Upper lobe of right lung (tissue), 1 donor: ENCODE measurements at regions not wholly inside any gene's neighbourhood (a gene's known extent, or its start where the extent isn't known, plus 50 kb on each side); places are given as distances from the start of the nearest gene placed in this dataset.

Experiments used
- ATAC-seq: fragments of 200-7000 bp; cut with Tn5 transposase; one replicate; pipeline ENCODE4 v1.9.1; 2020; ENCODE audit warnings: mild to moderate bottlenecking, moderate library complexity
- DNase-seq: peaks from one replicate; pipeline ENCODE4 v3.0.0-alpha.2; 2020
- H3K27ac ChIP-seq: fragments of 200-600 bp; one replicate; pipeline ENCODE4 v1.8.0; 2022
- H3K27me3 ChIP-seq: fragments of 200-600 bp; one replicate; pipeline ENCODE4 v1.8.0; 2022; ENCODE audit warnings: mild to moderate bottlenecking
- H3K36me3 ChIP-seq: fragments of 200-600 bp; one replicate; pipeline ENCODE4 v1.8.0; 2022
- H3K4me1 ChIP-seq: fragments of 200-600 bp; one replicate; pipeline ENCODE4 v1.8.0; 2022
- H3K4me3 ChIP-seq: fragments of 200-600 bp; one replicate; pipeline ENCODE4 v1.8.0; 2022; ENCODE audit warnings: mild to moderate bottlenecking
- H3K9me3 ChIP-seq: fragments of 200-600 bp; one replicate; pipeline ENCODE4 v1.8.0; 2022
- CTCF ChIP-seq: fragments of 200-600 bp; IDR thresholded peaks from one replicate; pipeline ENCODE4 v1.8.0; 2022; ENCODE audit warnings: antibody characterized with exemption
- intact Hi-C: fragments of 100-400 bp; cut with DNase I; formaldehyde crosslinking; loops from one replicate; pipeline ENCODE4 v1.11.0; 2022
- donor health status: DM: no; HTN: yes; CAD: no; lungs with severe emphysema.

GRCh38 chr2:150190546-150190945 lies 296.9 kb downstream of the RND3 start:
- Histone ChIP-seq H3K4me1 (no peaks in the 10 kb centered on the region), H3K27ac (no peak overlapping the region), H3K27me3 (no peaks in the 10 kb centered on the region), H3K36me3 (no peaks in the 10 kb centered on the region), H3K4me3 (no peak overlapping the region), H3K9me3 (no peaks in the 10 kb centered on the region)
- DNase-seq, result no peak
- no peak for ATAC-seq
- TF ChIP-seq CTCF, result no peak
- intact Hi-C loops, result no loop called here

GRCh38 chr2:150188800-150189199 lies 298.7 kb downstream of the RND3 start:
- TF ChIP-seq CTCF, result no peak
- ATAC-seq (no peak), DNase-seq (no peak)
- no peaks in the 10 kb centered on the region for H3K36me3 ChIP-seq
- H3K4me3 ChIP-seq, result no peak overlapping the region
- no peaks in the 10 kb centered on the region for H3K27me3 ChIP-seq
- intact Hi-C loops, result no loop called here
- no peak overlapping the region for H3K27ac ChIP-seq
- H3K9me3 ChIP-seq, result no peaks in the 10 kb centered on the region
- H3K4me1 ChIP-seq, result no peaks in the 10 kb centered on the region

GRCh38 chr2:150188177-150188576 lies 299.3 kb downstream of the RND3 start:
- H3K27me3 ChIP-seq, result no peaks in the 10 kb centered on the region
- H3K9me3 ChIP-seq, result no peaks in the 10 kb centered on the region
- no peak overlapping the region for H3K4me3 ChIP-seq
- no peaks in the 10 kb centered on the region for H3K4me1 ChIP-seq
- ATAC-seq, result no peak
- no peak for DNase-seq
- no peak for TF ChIP-seq CTCF
- no peak overlapping the region for H3K27ac ChIP-seq
- no peaks in the 10 kb centered on the region for H3K36me3 ChIP-seq
- intact Hi-C loops, result no loop called here

- ATAC-seq, result no peak
These were observed 304.8 kb downstream of the RND3 start for GRCh38 chr2:150182566-150183235.

GRCh38 chr2:150178591-150178990 lies 308.9 kb downstream of the RND3 start:
- H3K4me3 ChIP-seq, result no peak overlapping the region
- ATAC-seq, result no peak
- no peaks in the 10 kb centered on the region for H3K9me3 ChIP-seq
- TF ChIP-seq CTCF, result no peak
- intact Hi-C loops, result no loop called here
- no peak overlapping the region for H3K27ac ChIP-seq
- no peak for DNase-seq
- H3K36me3 ChIP-seq, result no peaks in the 10 kb centered on the region
- no peaks in the 10 kb centered on the region for H3K27me3 ChIP-seq
- no peaks in the 10 kb centered on the region for H3K4me1 ChIP-seq

More at GRCh38 chr2:150182566-150183235, 304.8 kb downstream of the RND3 start:
- TF ChIP-seq CTCF, result no peak
- DNase-seq, result no peak
- intact Hi-C loops, result no loop called here
- Histone ChIP-seq H3K9me3 (no peaks in the 10 kb centered on the region), H3K4me3 (no peak overlapping the region), H3K36me3 (no peaks in the 10 kb centered on the region), H3K27me3 (no peaks in the 10 kb centered on the region), H3K4me1 (no peaks in the 10 kb centered on the region), H3K27ac (no peak overlapping the region)

- intact Hi-C loops, result no loop called here
- no peak overlapping the region for H3K27ac ChIP-seq
These were observed 312.5 kb downstream of the RND3 start for GRCh38 chr2:150174971-150175421.

More at GRCh38 chr2:150174971-150175421, 312.5 kb downstream of the RND3 start:
- no peak for TF ChIP-seq CTCF
- Histone ChIP-seq H3K36me3 (no peaks in the 10 kb centered on the region), H3K27me3 (no peaks in the 10 kb centered on the region), H3K4me1 (no peaks in the 10 kb centered on the region), H3K9me3 (no peaks in the 10 kb centered on the region), H3K4me3 (no peak overlapping the region)
- DNase-seq, result no peak
- no peak for ATAC-seq
